Ishikawa (cell line): ENCODE measurements at regions not wholly inside any gene's neighbourhood (a gene's known extent, or its start where the extent isn't known, plus 50 kb on each side); places are given as distances from the start of the nearest gene placed in this dataset.

Experiments used
- EP300 ChIP-seq: IDR thresholded peaks from 2 replicates; pipeline ENCODE4 v1.6.1; 2012; ENCODE audit warnings: borderline replicate concordance
- TCF12 ChIP-seq: IDR thresholded peaks from 2 replicates; pipeline ENCODE4 v1.6.1; 2012; ENCODE audit warnings: low read depth
- TF ChIP-seq, protein P1 (sequence below): IDR thresholded peaks from 2 replicates; pipeline ENCODE4 v1.6.1; 2012; ENCODE audit warnings: low read depth, mild to moderate bottlenecking
- TF ChIP-seq, protein P2 (sequence below): IDR thresholded peaks from 2 replicates; pipeline ENCODE4 v1.6.1; 2012

DNA sequence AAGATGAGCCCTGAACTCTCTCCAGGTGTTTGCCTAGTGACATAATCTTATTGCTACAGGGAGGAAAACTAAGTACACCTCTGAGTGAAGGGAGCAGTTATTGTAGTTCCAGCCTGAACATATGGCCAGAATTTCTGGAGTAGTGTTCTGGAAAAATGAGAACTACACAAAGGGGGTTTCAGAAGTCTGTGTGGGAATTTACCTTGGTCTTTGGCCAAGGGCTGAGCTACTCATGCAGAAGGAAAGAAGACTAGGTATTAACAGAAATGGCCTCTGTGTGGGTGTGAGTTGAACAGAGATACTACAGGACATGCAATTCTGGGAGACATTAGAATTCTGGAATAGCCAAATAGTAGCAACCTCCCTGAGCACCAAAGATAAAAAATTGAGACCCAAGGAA is 1009.7 kb upstream of the GJE1 start:
- TF ChIP-seq, protein P1, sequence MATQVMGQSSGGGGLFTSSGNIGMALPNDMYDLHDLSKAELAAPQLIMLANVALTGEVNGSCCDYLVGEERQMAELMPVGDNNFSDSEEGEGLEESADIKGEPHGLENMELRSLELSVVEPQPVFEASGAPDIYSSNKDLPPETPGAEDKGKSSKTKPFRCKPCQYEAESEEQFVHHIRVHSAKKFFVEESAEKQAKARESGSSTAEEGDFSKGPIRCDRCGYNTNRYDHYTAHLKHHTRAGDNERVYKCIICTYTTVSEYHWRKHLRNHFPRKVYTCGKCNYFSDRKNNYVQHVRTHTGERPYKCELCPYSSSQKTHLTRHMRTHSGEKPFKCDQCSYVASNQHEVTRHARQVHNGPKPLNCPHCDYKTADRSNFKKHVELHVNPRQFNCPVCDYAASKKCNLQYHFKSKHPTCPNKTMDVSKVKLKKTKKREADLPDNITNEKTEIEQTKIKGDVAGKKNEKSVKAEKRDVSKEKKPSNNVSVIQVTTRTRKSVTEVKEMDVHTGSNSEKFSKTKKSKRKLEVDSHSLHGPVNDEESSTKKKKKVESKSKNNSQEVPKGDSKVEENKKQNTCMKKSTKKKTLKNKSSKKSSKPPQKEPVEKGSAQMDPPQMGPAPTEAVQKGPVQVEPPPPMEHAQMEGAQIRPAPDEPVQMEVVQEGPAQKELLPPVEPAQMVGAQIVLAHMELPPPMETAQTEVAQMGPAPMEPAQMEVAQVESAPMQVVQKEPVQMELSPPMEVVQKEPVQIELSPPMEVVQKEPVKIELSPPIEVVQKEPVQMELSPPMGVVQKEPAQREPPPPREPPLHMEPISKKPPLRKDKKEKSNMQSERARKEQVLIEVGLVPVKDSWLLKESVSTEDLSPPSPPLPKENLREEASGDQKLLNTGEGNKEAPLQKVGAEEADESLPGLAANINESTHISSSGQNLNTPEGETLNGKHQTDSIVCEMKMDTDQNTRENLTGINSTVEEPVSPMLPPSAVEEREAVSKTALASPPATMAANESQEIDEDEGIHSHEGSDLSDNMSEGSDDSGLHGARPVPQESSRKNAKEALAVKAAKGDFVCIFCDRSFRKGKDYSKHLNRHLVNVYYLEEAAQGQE, result no peak
- no peak for TF ChIP-seq EP300
- TF ChIP-seq, protein P2, sequence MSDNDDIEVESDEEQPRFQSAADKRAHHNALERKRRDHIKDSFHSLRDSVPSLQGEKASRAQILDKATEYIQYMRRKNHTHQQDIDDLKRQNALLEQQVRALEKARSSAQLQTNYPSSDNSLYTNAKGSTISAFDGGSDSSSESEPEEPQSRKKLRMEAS, result no peak
- no peak for TF ChIP-seq TCF12
